Epidermal melanocyte (primary cell): ENCODE measurements at regions not wholly inside any gene's neighbourhood (a gene's known extent, or its start where the extent isn't known, plus 50 kb on each side); places are given as distances from the start of the nearest gene placed in this dataset.
"Not testable (repeated sequence)": the region's sequence is repeated elsewhere in the genome, so short reads cannot be mapped to it uniquely, and the experiment has no call there.

Source experiments
- DNase-seq: peaks from one replicate; pipeline ENCODE4 v3.0.0; 2011; ENCODE audit warnings: low spot score; ENCODE audit not compliant: insufficient read length

DNA sequence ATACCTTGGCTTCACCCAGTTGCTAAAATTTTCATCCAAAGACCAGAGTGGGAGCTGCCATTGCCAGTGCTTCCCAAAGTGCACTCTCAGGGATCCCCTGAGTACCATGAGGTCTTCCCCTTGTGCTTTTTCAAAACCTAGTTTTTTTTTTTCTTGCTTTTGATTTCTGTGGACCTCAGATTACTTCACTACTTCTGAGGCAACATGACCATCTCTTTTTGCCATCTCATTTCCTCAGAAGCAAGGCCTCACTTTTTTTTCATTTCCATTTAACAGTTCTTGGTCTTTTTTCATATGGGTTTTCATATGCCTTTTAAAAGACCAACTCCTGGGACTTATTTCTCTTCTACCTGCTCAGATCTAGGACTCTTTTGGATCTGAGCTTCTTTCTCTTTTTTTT lies 64.1 kb upstream of the MMS22L start:
- DNase-seq, result no peak

DNA sequence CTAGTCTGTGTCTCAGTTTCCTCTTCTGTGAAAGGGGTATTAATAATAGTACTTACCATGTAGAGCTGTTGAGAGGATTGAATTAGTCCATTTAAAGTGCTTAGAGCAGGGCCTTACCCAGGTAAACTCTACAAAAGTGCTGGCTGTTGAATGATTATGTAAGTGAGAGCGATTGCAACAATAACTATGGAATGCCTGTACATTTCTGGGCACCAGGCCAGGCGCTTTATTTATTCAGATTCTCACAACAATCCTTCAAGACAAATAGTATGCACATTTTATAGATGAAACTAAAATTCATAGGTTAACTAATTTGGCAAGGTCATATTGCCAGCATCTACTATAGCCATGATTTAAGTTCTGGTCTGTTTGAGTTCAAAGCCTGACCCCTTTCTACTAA lies 78.3 kb upstream of the MMS22L start:
- no peak for DNase-seq

DNA sequence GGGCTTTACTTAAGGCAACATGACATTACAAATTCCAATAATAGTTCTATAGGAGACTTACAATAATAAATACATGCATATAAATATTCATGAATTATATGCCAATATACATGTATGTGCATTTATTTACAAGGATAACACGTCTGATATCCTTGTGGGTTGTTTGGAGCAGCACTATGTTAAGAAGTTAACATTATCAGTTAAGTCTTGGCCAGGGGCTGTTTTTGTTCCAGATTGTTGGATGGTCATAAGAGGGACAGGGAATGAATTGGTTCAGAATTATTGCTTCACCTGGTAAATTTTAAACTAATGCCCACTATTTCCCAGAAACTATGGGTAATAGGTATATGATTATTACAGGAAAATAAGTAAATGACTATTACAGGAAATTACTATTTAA lies 81.3 kb upstream of the MMS22L start:
- no peak for DNase-seq

DNA sequence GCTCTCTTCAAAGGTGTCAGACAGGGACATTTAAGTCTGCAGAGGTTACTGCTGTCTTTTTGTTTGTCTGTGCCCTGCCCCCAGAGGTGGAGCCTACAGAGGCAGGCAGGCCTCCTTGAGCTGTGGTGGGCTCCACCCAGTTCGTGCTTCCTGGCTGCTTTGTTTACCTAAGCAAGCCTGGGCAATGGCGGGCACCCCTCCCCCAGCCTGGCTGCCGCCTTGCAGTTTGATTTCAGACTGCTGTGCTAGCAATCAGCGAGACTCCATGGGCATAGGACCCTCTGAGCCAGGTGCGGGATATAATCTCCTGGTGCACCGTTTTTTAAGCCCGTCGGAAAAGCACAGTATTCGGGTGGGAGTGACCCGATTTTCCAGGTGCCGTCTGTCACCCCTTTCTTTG lies 99.1 kb upstream of the MMS22L start:
- not testable (repeated sequence) for DNase-seq

DNA sequence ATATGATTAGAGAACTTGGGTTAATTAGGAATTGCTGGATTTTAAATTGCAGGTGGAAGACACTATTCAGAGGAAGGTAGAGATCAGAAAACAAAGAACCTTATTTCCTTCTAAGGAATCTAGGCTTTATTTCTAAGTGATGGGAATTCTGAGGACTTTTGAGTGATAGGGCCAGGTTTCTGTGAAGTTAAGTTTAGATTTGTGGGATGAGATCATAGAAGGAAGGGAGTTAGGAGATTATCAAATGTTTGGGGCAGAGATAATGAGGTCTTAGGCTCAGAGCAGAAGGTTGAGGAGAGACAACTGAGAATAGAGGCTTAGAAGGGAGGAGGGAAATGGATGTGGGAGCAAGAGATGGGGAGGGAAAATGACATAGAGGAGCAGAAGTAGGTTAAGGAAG lies 109.7 kb upstream of the MMS22L start:
- DNase-seq, result no peak

DNA sequence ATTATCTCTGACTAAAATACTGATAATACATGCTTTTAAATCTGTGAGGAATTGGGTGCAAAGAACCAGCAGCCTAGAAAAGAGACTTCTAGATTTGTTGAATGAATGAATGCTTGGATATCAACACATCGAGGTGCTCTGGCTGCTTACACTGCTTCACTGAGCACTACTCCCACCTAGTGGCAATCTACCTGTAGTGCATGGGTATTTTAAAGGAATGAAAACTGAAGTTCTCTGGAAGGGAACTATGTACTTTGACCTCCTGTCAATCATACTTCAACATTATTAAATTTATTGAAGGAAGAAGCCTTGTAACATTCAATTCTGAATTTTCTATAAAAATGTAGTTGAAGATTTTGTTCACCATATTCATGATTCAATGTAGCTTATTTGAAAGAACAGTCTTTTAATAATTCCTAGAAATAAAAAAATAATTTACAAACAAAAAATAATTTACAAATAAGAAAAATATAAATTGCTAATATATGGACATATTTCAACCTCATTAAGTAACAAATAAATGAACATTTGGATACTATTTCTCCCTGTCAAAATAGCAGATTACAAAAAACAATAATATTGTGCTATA lies 111.2 kb upstream of the MMS22L start:
- DNase-seq, result peak; percentile 42

DNA sequence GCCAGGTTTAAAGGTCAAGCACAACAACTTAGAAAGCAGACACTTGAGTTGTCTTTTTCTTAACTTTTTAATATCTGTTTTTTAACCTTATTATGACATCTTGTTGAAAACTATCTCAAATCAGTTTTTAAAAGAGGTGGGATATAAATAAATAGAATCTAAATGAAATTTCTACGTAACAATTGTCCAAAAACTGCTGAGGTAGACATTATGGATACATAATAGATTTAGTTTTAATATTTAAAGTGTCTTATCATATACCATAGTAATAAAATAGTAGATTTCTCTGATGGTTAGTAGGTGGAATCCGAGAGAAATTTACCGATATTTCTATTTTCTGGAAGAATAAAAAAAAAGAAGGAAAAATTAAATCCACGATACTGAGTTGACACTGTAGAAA lies 113.9 kb upstream of the MMS22L start:
- DNase-seq, result no peak

DNA sequence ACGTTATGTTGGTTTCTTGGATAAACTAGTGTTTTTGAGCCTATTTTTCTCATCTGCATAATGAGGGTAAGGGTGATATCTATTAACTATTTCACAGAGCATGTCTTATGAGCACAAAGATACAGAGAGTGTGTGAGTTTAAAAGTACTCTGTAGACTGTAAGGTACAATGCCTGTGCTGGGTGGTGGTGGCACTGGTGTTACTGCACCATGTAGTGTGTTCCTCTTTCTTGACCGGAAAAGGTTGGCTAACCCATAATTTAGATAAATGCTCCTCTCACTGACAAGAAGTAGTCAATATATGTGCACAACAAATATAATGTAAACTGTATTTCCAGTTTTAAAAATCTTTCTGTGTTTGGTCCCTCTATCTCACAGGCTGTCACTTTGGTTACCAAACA lies 116.2 kb upstream of the MMS22L start:
- no peak for DNase-seq

DNA sequence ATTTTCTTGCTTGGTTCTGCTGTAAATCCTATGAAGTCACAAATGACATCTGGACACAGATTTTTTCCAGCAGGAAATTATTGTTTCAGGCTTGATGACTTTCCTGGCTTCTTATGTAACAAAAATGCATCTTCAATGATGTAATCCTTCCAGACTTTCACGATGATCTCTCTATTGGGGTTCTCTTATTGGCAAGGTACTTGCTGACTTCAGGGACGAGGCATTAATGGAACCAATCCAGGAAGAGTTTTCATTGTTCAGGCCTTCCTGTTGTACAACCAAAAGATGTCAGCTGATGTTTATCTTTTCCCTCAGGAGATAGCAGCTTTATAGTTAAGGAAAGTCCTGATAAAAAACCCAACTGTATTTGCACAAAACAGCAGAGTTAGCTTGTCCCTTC lies 118.5 kb upstream of the MMS22L start:
- DNase-seq, result no peak

DNA sequence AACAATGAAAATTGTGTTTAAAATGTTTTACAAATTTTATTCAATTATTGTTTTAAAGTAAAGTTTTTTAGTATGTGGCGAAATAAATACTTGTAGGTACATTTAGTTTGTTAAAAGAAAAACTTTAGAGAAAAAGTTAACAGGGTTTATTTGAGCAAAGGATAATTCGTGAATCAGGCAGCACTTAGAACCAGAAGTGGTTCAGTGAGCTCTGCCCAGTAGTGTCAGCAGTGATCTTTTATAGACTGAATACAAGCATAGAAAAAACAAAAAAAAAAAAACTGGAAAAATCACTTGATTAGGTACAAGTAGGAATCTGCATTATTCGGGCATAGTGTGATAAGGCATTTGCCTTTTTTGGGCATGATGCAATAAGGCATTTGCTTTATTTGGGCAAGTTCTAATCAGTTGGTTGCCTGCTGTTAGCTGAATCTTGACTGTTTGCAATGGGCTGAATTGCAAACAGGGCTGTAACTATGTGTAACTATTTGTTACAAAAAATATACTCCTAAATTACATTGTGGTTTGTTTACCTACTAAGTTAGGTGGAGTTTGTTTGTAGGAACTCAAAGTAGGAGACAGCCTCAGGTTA lies 122.9 kb upstream of the MMS22L start:
- DNase-seq, result no peak

DNA sequence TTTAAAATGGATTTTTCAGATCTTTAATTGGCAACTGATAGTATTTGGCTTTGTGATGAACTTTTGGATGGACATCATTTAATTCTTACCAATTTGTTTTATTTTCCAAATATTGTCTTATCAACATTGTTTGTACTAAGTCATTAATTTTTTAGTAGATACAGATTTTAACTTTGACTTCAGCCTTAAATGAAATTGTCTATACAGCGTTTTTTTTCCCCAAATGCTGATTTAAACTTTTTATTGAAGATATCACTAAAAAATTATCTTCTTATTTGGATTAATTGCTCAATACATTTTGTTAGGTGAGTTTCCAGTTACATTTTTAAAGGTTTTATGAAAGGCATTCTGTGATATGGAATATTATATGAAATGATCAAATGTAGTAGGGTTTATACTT lies 123.6 kb upstream of the MMS22L start:
- DNase-seq, result no peak

DNA sequence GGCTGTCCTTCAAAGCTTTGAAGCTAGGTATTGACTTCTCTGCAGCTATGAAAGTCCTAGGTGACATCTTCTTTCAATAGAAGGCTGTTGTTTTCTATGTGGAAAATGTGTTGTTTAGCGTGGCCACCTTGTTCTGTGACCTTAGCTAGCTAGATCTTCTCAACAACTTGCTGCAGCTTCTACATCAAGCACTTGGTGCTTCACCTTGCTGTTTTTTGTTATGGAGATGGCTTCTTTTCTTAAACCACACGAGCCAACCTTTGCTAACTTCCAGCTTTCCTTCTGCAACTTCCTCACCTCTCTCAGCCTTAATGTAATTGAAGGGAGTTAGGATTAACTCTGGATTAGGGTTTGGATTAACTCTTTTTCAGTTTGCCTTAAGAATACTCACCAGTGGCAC lies 128.6 kb upstream of the MMS22L start:
- DNase-seq, result no peak

DNA sequence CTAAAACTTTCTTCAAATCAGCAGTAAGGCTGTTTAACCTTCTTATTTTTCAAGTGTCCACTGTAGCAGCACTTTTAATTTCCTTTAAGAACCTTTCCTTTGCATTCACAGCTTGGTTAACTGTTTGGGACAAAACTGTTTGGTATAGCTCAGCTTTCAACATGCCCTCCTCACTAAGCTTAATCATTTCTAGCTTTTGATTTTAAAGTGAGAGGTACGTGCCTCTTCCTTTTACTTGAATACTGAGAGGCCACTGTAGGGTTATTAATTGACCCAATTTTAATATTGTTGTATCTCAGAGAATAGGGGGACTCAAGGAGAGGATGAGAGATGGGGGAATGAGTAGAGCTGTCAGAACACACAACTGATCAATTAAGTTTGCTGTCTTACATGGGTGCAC lies 129.5 kb upstream of the MMS22L start:
- DNase-seq, result no peak

DNA sequence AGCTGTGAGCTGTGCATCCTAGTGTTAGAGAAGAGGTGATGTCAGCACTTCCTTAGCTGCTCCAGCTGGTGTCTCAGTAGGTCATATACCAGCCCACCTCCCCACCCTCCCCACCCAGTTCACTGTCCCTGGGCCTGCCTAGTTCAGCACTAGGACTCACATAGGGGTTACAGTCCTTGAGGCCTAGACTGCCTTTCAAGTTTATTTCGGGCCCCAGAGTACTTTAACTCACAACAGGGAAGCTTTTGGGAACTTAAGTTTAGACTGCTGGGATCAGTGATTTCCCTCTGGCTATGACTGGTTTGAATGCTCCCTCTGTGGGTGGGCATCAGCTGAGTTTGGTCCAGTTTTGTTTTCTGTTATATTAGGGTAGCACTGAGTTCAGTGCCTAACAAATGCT lies 139.2 kb upstream of the MMS22L start:
- no peak for DNase-seq

DNA sequence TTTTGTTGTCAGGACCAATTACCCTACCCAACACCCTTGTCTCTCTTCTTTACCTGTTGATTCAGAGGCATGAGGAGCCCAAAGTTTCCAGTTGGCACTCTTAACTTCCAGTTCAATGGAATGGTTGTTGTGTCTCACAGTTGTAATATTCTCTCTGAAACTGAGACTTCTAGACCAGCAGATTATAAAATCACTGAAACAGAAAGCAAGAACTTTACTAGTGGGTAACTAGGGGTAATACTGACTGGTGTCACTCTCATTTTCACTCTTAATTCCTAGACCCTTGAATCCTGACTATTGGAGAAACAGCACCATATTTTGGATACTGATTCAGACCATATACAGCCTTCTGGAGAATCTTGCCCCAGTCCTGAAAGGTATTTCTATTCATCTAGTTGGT lies 140.2 kb upstream of the MMS22L start:
- no peak for DNase-seq

DNA sequence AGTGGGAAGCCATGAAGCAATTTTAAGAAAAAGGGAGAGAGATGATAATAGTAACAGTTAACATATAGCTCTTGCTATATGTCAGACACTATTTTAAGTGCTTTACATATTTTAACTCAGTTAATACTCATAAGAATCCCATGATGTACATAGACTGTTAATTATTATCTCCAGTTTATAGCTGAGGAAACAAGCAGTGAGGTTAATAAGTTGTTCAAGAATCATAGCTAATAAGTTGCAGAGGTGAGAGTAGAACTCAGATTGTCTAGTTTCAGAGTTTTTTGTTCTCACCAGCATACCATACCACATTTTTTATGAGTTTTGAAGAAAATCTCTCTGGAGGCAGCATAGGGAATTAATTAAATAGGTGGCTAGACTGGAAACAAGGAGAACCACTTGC lies 144.6 kb upstream of the MMS22L start:
- no peak for DNase-seq

DNA sequence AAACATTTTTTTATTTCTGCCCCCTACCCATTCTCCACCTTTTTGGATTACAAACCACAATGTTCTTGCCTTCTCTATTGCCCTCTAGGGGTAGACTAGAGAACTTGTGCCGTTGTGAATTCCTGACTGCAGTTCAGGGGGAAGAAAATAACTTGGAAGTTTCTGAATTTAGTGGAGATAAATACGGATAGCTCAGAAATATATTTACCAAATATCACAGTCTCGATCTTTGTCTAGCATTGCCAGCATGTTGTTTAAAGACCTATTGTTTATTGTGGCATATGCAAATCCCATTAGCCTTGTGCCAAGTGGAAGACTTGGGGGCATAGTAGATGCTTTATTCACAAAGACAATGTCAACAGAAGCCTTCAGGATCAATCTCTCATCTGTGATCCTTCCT lies 154.1 kb upstream of the MMS22L start:
- DNase-seq, result no peak

DNA sequence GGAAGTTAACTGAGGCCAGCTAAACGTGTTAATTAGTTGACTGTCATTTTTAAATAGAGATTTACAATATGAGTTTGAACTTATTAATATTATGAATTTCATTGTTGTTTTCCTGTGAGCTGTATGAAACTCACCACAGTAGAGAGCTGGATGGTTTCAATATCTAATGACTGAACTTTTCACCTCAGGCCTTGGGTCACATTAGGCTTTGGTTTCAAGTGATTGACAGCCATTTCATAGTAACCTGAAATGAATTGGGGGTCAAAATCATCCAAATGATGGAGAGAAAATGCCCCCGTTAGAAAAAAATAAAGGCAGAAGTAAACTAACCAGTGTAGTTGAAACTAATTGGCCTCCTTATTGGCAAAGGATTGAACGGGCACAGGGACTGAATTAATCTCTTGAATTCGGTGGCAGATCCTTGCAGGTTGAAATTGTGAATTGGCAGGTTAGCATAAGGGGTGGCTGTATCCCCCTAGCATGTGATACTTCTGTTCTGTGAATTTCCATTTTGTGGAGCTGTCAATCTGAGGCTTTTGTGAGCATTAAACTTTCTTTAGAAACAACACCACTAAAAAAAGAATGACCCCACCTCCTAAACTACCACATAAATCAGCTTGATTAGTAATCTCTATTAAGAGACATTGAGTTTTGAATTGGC lies 155.1 kb upstream of the MMS22L start:
- no peak for DNase-seq

DNA sequence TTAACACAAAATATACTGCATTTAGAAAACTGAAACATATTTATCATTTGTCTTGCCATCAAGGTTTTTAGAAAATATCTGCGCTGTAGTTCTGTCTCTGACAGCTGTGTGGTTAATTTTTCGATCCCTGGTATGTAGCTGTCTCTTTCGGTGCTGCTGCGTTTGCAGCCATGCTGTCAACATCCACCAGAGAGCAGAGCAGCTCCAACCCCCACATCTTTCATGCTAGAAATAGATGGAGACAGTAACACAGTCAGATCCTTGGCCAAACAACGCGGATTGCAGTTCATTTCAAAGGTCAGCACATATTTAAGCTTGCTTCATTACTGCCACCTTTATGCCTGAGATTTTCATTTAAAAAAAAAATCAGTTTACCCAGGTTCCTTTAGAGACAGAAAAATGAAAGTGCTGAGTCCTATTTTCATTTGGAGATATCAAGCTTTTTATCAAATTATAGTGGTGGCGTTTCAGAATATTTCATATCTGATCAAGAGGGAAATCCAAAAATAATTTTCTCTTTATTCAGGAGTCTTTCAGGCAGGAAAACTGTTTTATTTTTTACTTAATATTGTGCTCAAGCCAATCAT lies 157.7 kb upstream of the MMS22L start:
- no peak for DNase-seq

DNA sequence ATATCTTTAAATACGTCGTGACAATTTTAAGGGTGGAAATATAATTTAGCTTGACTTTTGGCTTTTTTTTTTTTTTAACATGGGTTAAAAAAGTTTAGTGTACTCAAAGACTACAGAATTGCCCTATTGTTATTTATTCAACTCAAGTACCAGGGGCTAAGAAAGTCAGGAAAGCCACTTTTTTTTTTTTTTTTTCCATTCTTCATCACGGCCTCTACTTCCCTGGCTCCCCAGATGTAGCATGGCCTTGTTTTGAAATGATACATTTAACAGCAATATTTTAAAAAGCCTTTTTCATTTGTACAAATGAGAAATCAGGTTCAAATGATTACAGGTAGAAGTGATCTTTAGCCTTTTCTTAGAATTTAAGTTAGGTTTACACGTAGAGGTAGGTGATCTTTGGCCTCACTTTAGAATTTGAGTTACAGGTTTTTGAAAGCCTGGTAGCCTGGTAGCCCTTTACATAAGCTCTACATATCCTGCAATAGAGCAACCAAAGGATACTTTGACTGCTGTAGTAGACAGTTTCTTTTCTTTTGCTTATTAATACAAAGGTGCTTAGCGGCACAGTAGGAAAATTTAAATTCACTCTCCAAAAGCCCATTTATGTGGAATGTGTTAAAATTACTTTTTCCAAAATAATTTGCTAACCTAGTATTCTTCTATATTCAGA lies 160.5 kb upstream of the MMS22L start:
- DNase-seq, result no peak

DNA sequence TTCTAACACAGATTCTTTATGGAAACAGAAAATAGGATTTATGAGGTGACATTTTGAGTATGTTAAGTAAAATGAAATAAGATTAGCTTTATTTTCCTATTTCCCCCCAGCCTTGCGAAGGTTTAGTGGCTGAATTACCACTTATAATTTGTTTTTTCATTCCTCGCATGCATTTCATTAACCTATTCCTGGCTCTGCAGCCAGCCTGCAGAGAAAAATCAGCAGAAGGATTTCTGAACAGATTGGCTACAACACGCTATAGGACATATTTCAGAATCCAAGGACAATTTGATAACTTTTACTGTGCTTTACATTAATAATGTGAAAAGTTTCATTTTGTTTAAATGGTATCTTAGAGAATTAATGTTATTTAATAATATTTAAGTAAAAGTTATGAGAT lies 162.4 kb upstream of the MMS22L start:
- no peak for DNase-seq

DNA sequence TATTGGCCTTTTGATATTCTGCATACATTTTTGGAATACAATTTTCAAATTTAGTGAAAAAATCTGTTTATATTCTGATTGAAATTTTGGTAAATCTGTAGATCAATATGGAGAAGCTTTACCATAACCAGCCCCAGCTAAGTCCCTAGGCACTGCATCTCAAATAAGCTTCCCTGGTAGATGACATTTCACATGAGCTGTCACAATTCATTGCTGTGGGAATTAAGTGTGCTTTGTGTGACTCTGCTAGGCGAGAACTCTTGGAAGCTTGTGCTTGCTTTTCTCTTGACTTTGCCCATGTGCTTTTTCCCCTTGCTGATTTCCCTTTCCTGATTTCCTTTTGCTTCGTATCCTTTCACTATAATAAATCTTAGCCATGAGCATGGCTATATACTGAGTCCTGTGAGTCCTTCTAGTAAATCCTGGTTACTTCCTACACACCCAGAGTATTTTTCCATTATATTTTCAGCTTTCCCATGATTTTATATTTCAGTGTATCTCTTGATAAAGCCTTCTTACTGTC lies 166.5 kb upstream of the MMS22L start:
- DNase-seq, result no peak
